Femur (tissue), 1 donor: ENCODE measurements at regions not wholly inside any gene's neighbourhood (a gene's known extent, or its start where the extent isn't known, plus 50 kb on each side); places are given as distances from the start of the nearest gene placed in this dataset.
"Not testable (repeated sequence)": the region's sequence is repeated elsewhere in the genome, so short reads cannot be mapped to it uniquely, and the experiment has no call there.

ENCODE experiments used
- DNase-seq: peaks from one replicate; pipeline ENCODE4 v3.0.0-alpha.2; 2017

DNA sequence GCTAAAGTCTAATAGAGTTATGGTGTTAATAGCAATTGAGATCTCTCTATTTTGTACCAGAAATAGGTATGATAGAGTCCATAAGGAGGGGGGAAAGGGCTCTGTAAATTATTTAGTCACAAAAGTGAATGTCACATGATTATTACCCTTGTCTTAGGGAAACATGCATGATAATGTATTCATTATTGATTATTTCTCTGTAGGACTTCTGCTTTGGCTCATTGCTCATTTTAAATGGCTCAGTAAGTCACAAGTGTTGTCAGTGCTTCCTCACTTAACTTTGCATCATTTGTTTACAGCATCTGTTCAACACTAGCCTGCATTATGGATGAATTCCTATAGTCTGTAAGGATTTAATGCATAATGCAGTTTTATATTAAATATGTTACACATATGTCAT lies 788.8 kb upstream of the EDIL3 start:
- no peak for DNase-seq

DNA sequence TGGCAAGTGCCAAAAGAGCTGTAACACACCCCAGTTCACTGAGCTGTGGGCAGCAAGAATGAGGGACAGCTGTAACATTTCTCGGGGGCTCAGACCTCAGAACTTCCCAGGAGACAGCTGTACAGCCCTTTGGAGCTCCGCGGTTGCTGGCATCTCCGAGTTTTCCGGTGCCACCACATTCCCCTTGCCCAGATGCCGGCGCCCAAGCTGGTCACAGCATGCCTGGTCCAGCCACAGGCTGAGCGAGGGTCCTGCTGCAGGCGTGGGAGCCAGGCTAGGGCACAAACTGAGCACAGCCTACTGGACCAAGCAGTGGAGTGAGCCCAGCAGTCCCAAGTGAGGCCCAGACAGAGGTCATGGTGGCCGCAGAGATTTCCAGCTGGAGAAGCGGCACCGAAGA lies 797.7 kb upstream of the EDIL3 start:
- DNase-seq = no peak

DNA sequence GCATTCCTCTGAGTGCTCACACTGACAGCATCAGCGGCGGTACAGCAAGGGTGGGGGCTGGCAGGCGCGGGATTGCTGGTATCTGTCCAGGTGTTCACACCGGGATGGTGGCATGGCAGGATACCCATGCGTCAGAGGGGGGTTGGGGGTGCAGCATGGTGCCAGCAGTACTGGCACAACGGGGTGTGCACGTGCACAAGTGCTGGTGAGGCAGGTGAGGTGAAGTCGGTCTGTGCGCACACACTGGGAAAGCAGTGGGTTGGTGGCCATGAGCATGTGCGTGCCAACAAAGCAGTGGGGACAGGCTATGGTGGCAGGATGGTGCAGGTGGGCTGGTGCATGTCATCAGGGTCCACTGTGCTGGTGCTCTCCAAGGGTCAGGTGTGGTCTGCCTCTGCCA lies 819.6 kb upstream of the EDIL3 start:
- DNase-seq = no peak

DNA sequence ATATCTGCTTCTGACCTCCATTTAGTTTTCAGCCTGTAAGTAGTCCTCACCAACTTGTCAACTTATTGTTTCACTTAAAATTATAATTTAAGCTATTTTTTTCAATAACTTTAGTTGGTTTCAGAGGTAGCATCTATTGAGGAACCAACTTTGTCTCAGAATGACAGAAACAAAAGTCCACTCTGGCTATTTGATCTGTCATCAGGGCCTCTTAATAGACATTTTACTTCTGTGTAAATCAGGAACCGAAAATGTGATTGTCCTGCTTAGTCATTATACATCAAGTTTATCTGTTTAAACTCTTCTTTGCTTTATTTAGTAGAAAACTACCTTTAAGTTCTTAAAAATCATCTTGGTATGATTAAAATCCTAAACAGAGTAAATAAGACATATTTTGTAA lies 820.8 kb upstream of the EDIL3 start:
- DNase-seq = no peak

DNA sequence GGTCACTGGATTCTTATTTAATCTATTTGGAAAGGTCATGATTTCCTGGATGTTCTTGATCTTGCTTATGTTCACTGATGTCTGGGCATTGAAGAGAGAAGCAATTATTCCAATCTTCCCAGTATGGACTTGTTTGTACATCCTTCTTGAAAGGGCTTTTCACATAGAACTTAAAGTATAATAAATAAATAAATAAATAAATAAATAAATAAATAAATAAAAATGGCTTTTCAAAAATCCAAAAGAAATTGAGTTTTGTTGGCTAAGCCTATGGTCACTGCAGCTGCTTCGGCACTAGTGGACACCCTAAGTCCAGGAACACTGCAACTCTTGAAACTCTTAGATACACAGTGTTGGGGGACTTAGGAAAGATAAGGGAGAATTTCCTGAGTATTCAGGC lies 840.7 kb upstream of the EDIL3 start:
- DNase-seq = no peak

DNA sequence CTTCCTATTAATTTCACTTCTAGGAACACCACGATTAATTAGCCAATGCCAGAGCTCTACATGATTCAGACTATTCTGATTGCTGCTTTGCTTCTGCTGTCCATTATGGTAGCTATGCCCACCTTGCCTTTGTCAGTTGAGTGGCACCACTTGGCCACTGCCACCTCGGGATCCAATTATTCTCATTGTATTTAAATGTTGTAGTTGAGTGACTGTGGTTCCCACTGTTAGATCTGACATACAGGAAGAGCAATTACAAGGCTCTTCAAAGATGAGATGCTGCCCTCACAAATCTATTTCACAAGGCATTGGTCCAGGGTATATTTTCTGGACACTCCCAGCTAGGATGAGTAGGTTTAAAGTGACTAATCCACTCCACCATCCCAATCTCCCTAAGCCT lies 864.5 kb upstream of the EDIL3 start:
- DNase-seq = no peak

DNA sequence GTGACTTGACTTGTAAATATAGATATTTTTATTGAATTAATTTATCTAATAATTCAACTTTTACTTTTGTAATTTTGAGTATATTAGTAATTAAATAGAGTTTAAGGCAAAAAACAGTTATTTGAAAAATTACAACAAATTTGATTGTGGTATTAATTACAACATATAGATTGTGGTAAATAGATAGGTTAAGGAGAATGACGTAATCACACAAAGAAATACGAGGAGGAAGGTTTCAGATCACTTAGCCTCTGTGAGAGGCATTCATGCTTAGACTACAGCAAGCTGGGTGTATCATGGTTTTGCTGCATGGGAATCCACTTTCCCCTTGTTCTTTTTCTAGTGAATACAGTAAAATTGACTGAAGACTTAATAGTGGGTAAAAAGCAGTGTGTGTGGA lies 878.4 kb upstream of the EDIL3 start:
- no peak for DNase-seq

DNA sequence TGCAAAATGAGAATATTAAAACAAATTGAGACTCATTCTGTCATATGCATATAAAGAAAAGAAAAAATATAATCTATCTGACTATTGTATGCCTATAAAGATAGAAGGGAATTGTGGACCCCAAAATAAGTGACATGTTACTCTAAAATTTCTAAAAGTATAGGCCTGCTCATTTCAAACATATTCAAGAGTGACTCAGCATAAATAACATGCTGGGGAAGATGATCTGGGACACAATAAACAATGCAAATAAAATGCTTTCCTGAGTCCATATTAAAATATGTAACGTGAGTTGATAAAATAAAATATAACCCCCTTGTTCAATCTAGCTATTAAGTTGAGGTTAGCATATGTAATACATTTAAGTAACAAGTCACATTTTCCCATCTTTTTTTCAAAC lies 882.0 kb upstream of the EDIL3 start:
- no peak for DNase-seq

DNA sequence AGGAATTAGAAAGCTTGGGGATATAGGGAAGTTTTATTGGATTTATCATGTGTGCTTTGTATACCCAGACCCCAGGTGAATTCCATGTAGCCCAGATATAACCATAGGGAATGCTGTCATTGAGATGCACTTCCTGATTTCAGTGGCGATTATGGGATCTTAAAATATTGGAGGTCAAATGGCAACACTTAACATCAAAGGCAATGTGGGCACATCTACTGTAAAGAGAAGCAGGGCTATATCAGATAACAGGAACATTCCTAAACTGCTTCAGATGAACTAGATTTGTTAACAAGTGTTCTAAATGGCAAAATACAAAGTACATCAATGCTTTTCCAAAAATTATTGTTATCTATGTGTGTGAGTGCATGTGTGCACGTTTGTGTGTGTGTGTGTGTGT lies 883.5 kb upstream of the EDIL3 start:
- no peak for DNase-seq

DNA sequence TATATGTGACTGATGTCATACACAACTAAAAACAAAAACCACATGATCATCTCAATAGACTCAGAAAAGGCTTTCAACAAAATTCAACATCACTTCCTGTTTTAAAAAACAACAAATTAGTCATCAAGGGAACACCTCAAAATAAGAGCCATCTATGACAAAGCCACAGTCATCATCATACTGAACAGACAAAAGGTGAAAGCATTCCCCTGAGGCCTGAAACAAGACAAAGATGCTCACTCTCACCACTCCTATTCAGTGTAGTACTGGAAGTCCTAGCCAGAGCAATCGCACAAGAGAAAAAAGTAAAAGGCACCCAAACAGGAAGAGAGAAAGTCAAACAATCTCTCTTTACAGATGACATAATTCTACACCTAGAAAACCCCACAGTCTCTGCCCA lies 893.5 kb upstream of the EDIL3 start:
- no peak for DNase-seq

DNA sequence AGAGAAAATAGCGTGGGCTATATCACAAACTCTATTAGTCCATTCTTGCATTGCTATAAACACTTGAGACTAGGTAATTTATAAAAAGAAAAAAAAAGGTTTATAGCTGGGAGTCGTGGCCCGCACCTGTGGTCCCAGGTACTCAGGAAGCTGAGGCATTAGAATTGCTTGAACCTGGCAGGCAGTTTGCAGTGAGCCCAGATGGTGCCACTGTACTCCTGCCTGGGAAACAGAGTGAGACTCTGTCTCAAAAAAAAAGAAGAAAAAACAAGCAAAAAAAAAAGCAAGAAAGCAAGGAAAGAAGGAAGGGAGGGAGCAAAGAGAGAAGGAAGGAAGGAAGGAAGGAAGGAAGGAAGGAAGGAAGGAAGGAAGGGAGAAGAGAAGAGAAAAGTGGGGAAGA lies 904.2 kb upstream of the EDIL3 start:
- DNase-seq = no peak

DNA sequence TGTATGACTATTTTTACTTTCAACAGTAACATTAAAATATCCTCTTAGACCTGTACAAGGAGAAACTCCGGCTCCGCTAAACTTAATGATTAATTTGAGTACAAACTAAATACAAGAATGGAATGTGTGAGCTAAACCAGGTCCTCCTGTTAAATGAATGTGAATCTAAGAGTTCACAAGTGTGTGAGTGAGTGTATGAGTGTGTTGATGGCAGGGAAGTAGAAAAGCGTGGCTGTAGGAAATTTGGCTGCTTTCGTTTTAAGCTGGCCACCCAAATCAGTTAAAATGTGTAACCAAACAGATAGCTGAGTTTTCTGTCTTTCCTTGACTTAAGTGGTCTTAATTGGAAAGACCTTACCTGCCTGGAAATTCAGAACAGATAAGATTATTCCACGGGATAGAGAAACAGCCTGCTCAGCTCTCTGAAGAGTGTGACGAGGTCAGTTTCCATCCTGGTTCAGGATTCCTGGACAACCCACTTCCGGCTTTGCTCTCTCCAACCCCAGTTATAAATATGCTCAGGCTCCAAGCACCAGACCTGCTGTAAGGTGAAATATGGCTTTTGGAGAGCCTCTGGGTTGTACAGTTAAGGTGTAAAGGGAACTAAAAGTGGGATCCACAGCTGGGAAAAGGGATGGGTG lies 908.6 kb upstream of the EDIL3 start:
- peak; percentile 22 for DNase-seq

DNA sequence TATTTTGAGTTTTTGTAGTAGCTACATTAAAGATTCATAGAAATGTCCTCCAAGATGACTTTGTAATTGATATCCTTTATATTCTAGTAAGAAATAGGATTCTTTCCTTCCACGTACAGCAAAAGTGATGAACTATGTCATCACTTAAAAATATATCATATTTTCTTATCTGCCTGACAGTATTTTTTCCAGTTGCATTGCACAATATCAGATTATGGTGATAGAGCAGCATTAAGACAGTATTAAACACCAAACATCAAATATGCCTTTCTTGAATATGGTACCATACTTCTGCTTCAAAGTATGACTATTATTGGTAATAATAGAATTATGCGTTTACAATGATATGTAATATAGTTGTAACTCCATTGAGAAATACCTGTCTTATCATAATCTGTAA lies 919.8 kb upstream of the EDIL3 start:
- no peak for DNase-seq

DNA sequence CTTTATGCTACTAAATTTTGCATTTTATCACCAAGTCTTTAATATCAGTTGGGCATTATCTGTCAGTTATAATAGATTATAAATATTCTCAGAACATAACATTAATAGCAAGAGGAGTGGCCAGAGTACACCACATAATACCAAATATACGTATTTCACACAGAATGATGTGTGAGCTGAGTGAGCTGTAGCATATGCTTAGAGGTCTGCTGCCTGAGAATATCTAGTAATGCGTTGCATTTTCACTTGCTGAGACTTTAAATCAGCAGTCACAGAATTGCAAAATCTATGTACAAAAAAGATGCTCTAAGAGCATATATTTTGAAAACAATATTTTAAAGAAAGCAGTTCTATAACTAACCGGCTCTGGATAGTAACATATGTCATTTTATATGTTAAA lies 921.1 kb upstream of the EDIL3 start:
- no peak for DNase-seq

DNA sequence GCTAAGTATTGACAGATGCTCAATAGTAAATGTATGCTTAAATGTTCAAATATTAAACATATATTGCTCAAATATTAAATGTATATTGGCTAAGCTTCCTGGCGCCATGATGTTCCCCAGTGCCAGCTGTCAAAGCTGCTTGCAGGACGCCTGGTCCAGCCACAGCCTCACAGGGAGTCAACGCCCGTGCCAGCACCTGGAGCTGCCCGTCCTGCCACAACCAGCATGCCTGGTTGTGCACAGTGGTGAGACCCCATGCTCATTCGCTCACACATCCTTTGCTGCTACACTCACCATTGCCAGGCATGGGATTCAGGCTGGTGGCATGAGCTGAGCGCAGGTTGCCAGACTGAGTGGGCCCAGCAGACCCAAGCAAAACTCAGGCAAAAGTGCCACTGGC lies 926.9 kb upstream of the EDIL3 start:
- no peak for DNase-seq

DNA sequence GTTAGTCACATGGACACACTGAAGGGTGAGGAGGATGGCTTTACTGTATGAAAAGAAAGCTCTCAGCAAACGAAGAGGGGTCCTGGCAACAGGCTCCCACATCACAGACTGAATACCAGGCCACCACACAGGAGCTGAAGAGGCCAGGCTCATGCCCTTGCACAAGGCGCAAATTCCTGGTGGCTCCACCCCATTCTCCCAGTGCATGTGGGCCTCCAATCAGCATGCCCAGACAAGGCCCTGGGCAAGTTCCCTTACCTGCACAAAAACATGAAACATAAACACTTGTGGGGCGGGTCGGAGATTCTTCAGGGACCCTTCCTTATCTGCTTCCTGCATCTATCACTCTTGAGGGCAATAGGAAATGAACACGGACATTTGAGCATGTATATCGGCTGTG lies 935.8 kb upstream of the EDIL3 start:
- DNase-seq = no peak

DNA sequence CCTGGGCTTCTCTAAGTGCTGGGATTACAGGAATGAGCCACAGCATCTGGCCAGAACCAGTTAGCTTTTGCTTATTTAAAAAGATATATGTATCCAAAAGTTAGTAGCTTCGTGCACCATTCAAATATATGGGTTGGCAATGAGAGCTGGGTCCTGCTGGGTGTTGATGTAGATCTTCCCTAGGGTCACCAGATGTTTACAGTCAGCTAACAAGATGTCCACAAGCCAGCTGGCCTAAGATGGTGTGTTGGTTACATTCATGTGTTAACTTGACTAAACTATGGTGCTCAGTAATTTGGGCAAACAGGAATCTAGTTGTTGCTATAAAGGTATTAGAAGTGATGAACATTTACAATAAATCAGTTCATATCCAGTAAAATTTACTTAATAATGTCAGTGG lies 948.6 kb upstream of the EDIL3 start:
- DNase-seq = no peak

DNA sequence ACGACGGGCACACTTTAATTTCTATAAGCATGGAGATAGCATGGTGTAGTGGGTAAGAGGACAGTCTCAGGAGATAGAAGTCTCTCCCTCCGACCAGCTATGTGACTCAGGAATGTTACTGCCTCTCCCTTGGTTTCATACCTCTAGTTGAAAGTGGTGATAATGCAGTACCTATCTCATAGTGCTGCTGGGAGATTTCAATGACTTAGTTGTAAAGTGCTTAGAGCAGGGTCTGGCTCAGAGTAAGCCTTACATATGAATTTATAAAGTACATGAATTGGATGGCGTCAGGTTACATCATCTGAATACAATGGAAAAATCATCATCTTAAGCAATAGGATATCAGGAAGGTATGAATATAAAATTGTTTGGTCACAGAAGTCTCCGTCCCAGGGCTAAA lies 952.8 kb upstream of the EDIL3 start:
- DNase-seq = no peak

DNA sequence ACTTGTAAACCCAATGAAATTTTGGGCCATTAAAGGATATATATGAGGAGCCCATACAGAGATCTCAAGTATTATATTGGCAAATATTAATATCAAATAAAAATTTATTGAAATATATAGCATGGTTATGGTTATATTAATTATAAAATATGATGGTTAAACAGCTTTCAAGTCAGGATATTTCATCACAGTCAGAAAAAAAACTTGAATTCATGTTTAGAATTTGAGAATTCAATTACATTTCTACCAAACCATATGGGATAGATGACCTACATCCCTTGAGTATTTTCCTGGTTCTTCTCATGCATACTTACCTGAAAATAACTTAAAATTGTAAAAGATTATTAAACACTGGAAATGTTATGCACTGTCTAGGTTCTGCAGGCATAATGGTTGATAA lies 956.1 kb upstream of the EDIL3 start:
- DNase-seq = no peak

DNA sequence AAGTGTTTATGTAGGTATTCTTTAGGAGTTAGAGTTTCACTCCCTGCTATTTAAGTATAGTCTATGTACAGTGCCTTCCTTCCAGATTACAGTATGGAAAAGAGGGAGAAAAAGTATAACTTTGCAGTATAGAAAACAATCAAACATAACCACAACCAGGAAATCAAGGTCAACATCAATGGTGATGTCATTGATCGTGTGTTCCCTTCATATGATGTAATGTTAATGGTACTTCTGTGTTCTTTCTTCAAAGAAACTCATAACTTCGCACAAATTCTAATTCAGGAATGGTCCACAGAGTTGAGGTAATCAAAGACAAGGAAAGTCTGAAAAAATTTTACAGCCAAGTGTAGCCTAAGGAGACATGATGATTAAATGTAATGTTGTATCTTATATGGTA lies 961.1 kb upstream of the EDIL3 start:
- DNase-seq = no peak

DNA sequence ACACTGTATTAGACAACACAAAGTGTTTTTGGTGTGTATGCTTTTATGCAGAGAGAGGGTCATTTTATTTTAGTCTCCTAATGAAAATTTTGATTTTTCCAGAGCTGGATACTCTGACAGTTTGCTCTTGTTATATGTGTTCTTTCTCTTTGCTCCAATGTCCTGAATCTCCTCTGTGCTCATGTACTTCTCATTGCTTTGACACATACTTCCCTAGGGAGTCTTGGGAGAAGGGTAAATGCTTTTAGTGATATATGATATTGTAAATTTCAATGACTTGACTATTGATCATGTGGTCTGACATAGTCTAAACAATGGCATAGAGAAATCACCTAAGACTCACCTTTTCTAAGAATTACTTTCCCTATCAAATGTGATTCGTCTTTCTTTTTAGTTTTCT lies 972.6 kb upstream of the EDIL3 start:
- no peak for DNase-seq

DNA sequence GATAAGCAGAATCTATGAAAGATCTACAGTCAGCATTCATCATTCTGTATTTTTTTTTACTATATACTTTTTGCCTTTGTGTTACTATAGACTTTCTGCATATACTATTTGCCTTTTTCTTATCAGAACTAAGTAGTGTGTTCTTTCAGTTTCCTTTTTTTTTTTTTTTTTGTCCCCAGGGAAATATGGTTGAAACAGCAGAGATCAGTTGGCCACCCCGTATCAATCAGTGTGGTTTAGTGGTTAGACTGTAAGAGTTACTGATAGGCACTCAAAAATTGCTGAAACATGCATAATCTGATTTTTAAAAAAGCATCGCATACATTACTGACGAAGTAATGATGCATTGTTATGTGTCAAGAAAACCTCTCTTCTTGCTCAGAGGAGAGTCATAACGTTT lies 990.8 kb upstream of the EDIL3 start:
- no peak for DNase-seq

DNA sequence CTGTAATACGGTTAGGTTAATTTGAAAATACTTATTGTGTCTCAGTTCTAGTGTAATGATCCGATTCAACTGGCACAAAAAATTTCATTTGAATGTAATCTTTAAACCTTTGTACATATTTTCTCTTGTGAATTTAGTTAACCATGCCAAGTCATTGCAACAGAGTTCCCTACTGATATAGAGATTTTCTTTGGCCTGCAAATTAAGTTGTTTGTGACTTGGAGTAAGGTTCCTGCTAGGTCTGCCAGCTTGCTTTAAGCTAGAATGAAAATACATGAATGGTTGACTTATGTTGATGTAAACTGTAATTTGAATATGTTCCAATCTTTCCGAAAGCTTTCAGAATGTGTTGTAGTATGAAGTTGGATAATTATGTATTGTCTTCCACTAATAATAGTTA lies 1004.1 kb upstream of the EDIL3 start:
- DNase-seq = no peak

DNA sequence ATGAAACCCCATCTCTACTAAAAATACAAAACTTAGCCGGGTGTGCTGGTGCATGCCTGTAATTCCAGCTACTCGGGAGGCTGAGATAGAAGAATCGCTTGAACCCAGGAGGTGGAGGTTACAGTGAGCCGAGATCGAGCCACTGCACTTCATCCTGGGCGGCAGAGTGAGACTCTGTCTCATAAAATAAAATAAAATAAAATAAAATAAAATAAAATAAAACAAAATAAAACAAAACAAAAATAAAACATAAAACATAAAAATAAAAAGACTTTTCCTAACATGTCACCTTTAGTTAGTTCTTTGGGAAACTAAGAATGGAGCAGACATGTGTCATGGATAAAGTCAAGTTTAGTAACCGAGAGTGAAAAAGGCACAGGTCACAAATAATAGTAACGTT lies 1007.6 kb upstream of the EDIL3 start:
- not testable (repeated sequence) for DNase-seq

DNA sequence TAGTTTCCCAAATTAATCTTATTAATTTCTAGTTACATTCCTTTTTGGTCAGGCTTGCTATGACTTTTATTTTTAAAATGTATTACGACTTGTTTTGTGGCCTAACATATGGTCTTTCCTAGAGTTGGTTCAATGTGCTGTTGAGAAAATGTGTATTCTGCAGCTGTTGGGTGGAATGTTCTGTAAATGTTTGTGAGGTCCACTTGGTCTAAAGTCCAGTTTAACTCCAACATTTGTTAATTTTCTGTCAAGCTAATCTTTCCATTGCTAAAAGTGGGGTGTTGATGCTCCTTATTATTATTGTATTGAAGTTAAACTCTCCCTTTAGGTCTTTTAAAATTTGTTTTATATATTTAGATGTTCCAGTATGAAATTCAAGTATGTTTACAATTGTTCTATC lies 1010.8 kb upstream of the EDIL3 start:
- DNase-seq = no peak

DNA sequence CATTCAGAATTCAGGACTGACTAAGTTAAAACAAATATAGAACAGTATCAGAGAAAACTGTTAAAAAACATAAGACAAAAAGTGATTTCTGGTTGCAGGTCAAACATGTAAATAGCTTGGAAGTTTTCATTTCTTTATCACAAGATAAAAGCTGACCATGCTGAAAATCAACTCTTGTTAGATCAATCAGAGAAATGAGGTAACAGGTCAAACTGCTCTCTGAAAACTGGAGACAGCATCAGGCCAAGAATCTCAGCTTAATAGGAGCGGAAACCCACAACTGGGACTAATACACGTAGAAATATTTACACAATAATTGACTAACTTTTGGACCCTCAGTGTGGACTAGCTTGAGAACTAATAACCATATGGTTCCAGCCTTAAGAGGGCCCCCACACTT lies 1012.8 kb upstream of the EDIL3 start:
- no peak for DNase-seq
